WTC11 (cell line): ENCODE measurements at regions not wholly inside any gene's neighbourhood (a gene's known extent, or its start where the extent isn't known, plus 50 kb on each side); places are given as distances from the start of the nearest gene placed in this dataset.

Experiments
- ATAC-seq: fragments of 200-7000 bp; cut with Tn5 transposase; 2 replicates; pipeline ENCODE4 v1.10.0; 2021; ENCODE audit warnings: mild to moderate bottlenecking, moderate library complexity
- CTCF ChIA-PET: fragments of 300-600 bp; sonication (Branson Sonifier 250); formaldehyde crosslinking; loops from one replicate; lab custom pipeline; 2021; ENCODE audit warnings: antibody characterized with exemption; lab: Charles Lee
- POLR2A ChIA-PET: fragments of 350-600 bp; sonication (Branson Sonifier 250); formaldehyde crosslinking; loops from one replicate; lab custom pipeline; 2021; ENCODE audit warnings: antibody characterized with exemption; lab: Charles Lee
- DNase-seq: peaks from one replicate; pipeline ENCODE4 v3.0.0; 2021; ENCODE audit warnings: low spot score
- H3K27ac Mint-ChIP-seq: 2 replicates; pipeline ENCODE4 v1.8.0; 2021; ENCODE audit warnings: mixed read lengths
- H3K27me3 Mint-ChIP-seq: 2 replicates; pipeline ENCODE4 v1.8.0; 2021; ENCODE audit warnings: low read depth, mild to moderate bottlenecking, moderate library complexity, mixed read lengths
- H3K36me3 Mint-ChIP-seq: 2 replicates; pipeline ENCODE4 v1.8.0; 2021; ENCODE audit warnings: mixed read lengths
- H3K4me1 Mint-ChIP-seq: 2 replicates; pipeline ENCODE4 v1.8.0; 2022; ENCODE audit warnings: mixed read lengths
- H3K4me3 Mint-ChIP-seq: 2 replicates; pipeline ENCODE4 v1.8.0; 2021; ENCODE audit warnings: mild to moderate bottlenecking, moderate library complexity, mixed read lengths
- H3K9me3 Mint-ChIP-seq: 2 replicates; pipeline ENCODE4 v1.8.0; 2021; ENCODE audit warnings: mixed read lengths
- ATF1 ChIP-seq: sonication (generic); formaldehyde crosslinking; IDR thresholded peaks from 2 replicates; pipeline ENCODE4 v1.8.1; 2023; ENCODE audit warnings: mild to moderate bottlenecking, moderate library complexity, missing genetic modification reagents
- E2F4 ChIP-seq: sonication (generic); formaldehyde crosslinking; IDR thresholded peaks from 2 replicates; pipeline ENCODE4 v1.8.1; 2022; ENCODE audit warnings: low read depth, mild to moderate bottlenecking, moderate library complexity, missing genetic modification reagents, borderline replicate concordance
- FOXK1 ChIP-seq: sonication (generic); formaldehyde crosslinking; IDR thresholded peaks from 2 replicates; pipeline ENCODE4 v1.8.0; 2022; ENCODE audit warnings: mild to moderate bottlenecking, moderate library complexity, missing genetic modification reagents
- FOXP4 ChIP-seq: sonication (generic); formaldehyde crosslinking; IDR thresholded peaks from 2 replicates; pipeline ENCODE4 v1.8.0; 2022; ENCODE audit warnings: mild to moderate bottlenecking, missing genetic modification reagents
- GTF2I ChIP-seq: fragments of 250-450 bp; sonication (Bioruptor Pico); conservative IDR thresholded peaks from 2 replicates; pipeline ENCODE4 v1.4.0; 2021; ENCODE audit warnings: mild to moderate bottlenecking
- JUN ChIP-seq: sonication (generic); formaldehyde crosslinking; IDR thresholded peaks from 2 replicates; pipeline ENCODE4 v1.8.0; 2023; ENCODE audit warnings: mild to moderate bottlenecking, missing genetic modification reagents
- SMAD3 ChIP-seq: sonication (generic); formaldehyde crosslinking; IDR thresholded peaks from 2 replicates; pipeline ENCODE4 v1.8.0; 2022; ENCODE audit warnings: missing genetic modification reagents, mild to moderate bottlenecking, borderline replicate concordance
- SMAD4 ChIP-seq: sonication (generic); formaldehyde crosslinking; IDR thresholded peaks from 2 replicates; pipeline ENCODE4 v1.8.0; 2022; ENCODE audit warnings: mild to moderate bottlenecking, missing genetic modification reagents
- SOX15 ChIP-seq: fragments of 250-450 bp; sonication (Bioruptor Pico); IDR thresholded peaks from 2 replicates; pipeline ENCODE4 v1.9.0; 2021; ENCODE audit warnings: mild to moderate bottlenecking
- STAT6 ChIP-seq: sonication (generic); formaldehyde crosslinking; conservative IDR thresholded peaks from 2 replicates; pipeline ENCODE4 v1.8.1; 2023; ENCODE audit warnings: mild to moderate bottlenecking, low read depth, missing genetic modification reagents, moderate library complexity
- ZBTB21 ChIP-seq: sonication (generic); formaldehyde crosslinking; IDR thresholded peaks from 2 replicates; pipeline ENCODE4 v1.8.1; 2023; ENCODE audit warnings: mild to moderate bottlenecking, missing genetic modification reagents, borderline replicate concordance
- ZNF263 ChIP-seq: sonication (generic); formaldehyde crosslinking; IDR thresholded peaks from 2 replicates; pipeline ENCODE4 v1.8.1; 2022; ENCODE audit warnings: low read depth, mild to moderate bottlenecking, moderate library complexity, missing genetic modification reagents
- ZNF396 ChIP-seq: fragments of 250-450 bp; sonication (Bioruptor Pico); IDR thresholded peaks from 2 replicates; pipeline ENCODE4 v1.8.0; 2021; ENCODE audit warnings: mild to moderate bottlenecking, moderate library complexity, borderline replicate concordance
- ZNF425 ChIP-seq: fragments of 250-450 bp; sonication (Bioruptor Pico); conservative IDR thresholded peaks from 2 replicates; pipeline ENCODE4 v1.9.0; 2021; ENCODE audit warnings: mild to moderate bottlenecking
- TF ChIP-seq, protein P1 (sequence below): sonication (generic); formaldehyde crosslinking; IDR thresholded peaks from 2 replicates; pipeline ENCODE4 v1.8.0; 2022; ENCODE audit warnings: missing genetic modification reagents
- TF ChIP-seq, protein P2 (sequence below): sonication (generic); formaldehyde crosslinking; IDR thresholded peaks from 2 replicates; pipeline ENCODE4 v1.8.0; 2022; ENCODE audit warnings: mild to moderate bottlenecking, missing genetic modification reagents
- TF ChIP-seq, protein P3 (sequence below): fragments of 250-450 bp; sonication (Bioruptor Pico); IDR thresholded peaks from 2 replicates; pipeline ENCODE4 v2.1.2; 2022; ENCODE audit warnings: mild to moderate bottlenecking, moderate library complexity
- TF ChIP-seq, protein P4 (sequence below): sonication (generic); formaldehyde crosslinking; IDR thresholded peaks from 2 replicates; pipeline ENCODE4 v1.8.1; 2022; ENCODE audit warnings: low read depth, missing genetic modification reagents, borderline replicate concordance

GRCh38 chr4:159017323-159018026 lies 85.4 kb upstream of the RAPGEF2 start (continued):
- TF ChIP-seq STAT6 (CRISPR knock-in tag) (no peak), ZBTB21 (CRISPR knock-in tag) (no peak), GTF2I (no peak)
- TF ChIP-seq, protein P1, sequence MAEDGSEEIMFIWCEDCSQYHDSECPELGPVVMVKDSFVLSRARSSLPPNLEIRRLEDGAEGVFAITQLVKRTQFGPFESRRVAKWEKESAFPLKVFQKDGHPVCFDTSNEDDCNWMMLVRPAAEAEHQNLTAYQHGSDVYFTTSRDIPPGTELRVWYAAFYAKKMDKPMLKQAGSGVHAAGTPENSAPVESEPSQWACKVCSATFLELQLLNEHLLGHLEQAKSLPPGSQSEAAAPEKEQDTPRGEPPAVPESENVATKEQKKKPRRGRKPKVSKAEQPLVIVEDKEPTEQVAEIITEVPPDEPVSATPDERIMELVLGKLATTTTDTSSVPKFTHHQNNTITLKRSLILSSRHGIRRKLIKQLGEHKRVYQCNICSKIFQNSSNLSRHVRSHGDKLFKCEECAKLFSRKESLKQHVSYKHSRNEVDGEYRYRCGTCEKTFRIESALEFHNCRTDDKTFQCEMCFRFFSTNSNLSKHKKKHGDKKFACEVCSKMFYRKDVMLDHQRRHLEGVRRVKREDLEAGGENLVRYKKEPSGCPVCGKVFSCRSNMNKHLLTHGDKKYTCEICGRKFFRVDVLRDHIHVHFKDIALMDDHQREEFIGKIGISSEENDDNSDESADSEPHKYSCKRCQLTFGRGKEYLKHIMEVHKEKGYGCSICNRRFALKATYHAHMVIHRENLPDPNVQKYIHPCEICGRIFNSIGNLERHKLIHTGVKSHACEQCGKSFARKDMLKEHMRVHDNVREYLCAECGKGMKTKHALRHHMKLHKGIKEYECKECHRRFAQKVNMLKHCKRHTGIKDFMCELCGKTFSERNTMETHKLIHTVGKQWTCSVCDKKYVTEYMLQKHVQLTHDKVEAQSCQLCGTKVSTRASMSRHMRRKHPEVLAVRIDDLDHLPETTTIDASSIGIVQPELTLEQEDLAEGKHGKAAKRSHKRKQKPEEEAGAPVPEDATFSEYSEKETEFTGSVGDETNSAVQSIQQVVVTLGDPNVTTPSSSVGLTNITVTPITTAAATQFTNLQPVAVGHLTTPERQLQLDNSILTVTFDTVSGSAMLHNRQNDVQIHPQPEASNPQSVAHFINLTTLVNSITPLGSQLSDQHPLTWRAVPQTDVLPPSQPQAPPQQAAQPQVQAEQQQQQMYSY = no peak
- TF ChIP-seq, protein P2, sequence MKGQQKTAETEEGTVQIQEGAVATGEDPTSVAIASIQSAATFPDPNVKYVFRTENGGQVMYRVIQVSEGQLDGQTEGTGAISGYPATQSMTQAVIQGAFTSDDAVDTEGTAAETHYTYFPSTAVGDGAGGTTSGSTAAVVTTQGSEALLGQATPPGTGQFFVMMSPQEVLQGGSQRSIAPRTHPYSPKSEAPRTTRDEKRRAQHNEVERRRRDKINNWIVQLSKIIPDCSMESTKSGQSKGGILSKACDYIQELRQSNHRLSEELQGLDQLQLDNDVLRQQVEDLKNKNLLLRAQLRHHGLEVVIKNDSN (CRISPR knock-in tag) = no peak
- TF ChIP-seq, protein P3, sequence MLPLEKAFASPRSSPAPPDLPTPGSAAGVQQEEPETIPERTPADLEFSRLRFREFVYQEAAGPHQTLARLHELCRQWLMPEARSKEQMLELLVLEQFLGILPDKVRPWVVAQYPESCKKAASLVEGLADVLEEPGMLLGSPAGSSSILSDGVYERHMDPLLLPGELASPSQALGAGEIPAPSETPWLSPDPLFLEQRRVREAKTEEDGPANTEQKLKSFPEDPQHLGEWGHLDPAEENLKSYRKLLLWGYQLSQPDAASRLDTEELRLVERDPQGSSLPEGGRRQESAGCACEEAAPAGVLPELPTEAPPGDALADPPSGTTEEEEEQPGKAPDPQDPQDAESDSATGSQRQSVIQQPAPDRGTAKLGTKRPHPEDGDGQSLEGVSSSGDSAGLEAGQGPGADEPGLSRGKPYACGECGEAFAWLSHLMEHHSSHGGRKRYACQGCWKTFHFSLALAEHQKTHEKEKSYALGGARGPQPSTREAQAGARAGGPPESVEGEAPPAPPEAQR (CRISPR knock-in tag) = no peak

GRCh38 chr4:159018062-159018629 lies 84.7 kb upstream of the RAPGEF2 start:
- ChIA-PET POLR2A (no interaction called here), CTCF (interaction anchor here (2.0 kb wide), 1 partner anchor 122 kb away, joined by 5 read pairs; no protein-coding TSS in a partner anchor)
- Mint-ChIP-seq H3K27ac (no peak overlapping the region), H3K36me3 (no peaks in the 10 kb centered on the region), H3K9me3 (no peaks in the 10 kb centered on the region), H3K27me3 (peaks cover 12% of the 10 kb centered on the region; the same call in 1 of the 2 replicates), H3K4me3 (no peak overlapping the region), H3K4me1 (peaks cover 65% of the 10 kb centered on the region)
- ATAC-seq (no peak), DNase-seq (no peak)
- TF ChIP-seq ZNF425 (CRISPR knock-in tag) = no peak
- no peak for TF ChIP-seq ATF1 (CRISPR knock-in tag)
- TF ChIP-seq SOX15 = no peak
- no peak for TF ChIP-seq ZNF396
- TF ChIP-seq ZNF263 (CRISPR knock-in tag) = no peak
- no peak for TF ChIP-seq SMAD3
- no peak for TF ChIP-seq FOXK1 (CRISPR knock-in tag)
- no peak for TF ChIP-seq E2F4 (CRISPR knock-in tag)
- no peak for TF ChIP-seq JUN (CRISPR knock-in tag)
- TF ChIP-seq, protein P4, sequence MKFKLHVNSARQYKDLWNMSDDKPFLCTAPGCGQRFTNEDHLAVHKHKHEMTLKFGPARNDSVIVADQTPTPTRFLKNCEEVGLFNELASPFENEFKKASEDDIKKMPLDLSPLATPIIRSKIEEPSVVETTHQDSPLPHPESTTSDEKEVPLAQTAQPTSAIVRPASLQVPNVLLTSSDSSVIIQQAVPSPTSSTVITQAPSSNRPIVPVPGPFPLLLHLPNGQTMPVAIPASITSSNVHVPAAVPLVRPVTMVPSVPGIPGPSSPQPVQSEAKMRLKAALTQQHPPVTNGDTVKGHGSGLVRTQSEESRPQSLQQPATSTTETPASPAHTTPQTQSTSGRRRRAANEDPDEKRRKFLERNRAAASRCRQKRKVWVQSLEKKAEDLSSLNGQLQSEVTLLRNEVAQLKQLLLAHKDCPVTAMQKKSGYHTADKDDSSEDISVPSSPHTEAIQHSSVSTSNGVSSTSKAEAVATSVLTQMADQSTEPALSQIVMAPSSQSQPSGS (CRISPR knock-in tag) = no peak
- no peak for TF ChIP-seq SMAD4 (CRISPR knock-in tag)
- TF ChIP-seq FOXP4 (CRISPR knock-in tag) = no peak
